ENCODE measurements at regions not wholly inside any gene's neighbourhood (a gene's known extent, or its start where the extent isn't known, plus 50 kb on each side); places are given as distances from the start of the nearest gene placed in this dataset.

- no peak overlapping the region for H3K4me3 Mint-ChIP-seq (ENCODE audit: low read depth)
- no peaks in the 10 kb centered on the region for H3K9me3 Mint-ChIP-seq (ENCODE audit: low read depth)
- H3K27ac Mint-ChIP-seq, result no peak overlapping the region
- H3K27me3 Mint-ChIP-seq, result peaks cover 38% of the 10 kb centered on the region
- no peak for TF ChIP-seq CTCF (IDR thresholded peaks at IDR 0.05; ENCODE audit: unreplicated experiment)
- no peaks in the 10 kb centered on the region for H3K36me3 Mint-ChIP-seq (ENCODE audit: insufficient read depth)
- peaks cover 7% of the 10 kb centered on the region for H3K4me1 Mint-ChIP-seq (ENCODE audit: low read depth)
- no peak for DNase-seq (ENCODE audit: low spot score, unreplicated experiment)
Observed at GRCh38 chr16:87040169-87041117, 276.7 kb downstream of the C16orf95 start.

- H3K4me3 Mint-ChIP-seq (ENCODE audit: low read depth), result no peak overlapping the region
- DNase-seq (ENCODE audit: low spot score, unreplicated experiment), result no peak
- no peaks in the 10 kb centered on the region for H3K36me3 Mint-ChIP-seq (ENCODE audit: insufficient read depth)
- no peaks in the 10 kb centered on the region for H3K9me3 Mint-ChIP-seq (ENCODE audit: low read depth)
- no peak for TF ChIP-seq CTCF (IDR thresholded peaks at IDR 0.05; ENCODE audit: unreplicated experiment)
- H3K4me1 Mint-ChIP-seq (ENCODE audit: low read depth), result peaks cover 7% of the 10 kb centered on the region
- no peak overlapping the region for H3K27ac Mint-ChIP-seq
- peaks cover 41% of the 10 kb centered on the region for H3K27me3 Mint-ChIP-seq
Observed at GRCh38 chr16:87041286-87041685, 275.9 kb downstream of the C16orf95 start.

GRCh38 chr16:87042551-87043230 lies 274.5 kb downstream of the C16orf95 start:
- Mint-ChIP-seq H3K27me3 (peaks cover 36% of the 10 kb centered on the region), H3K36me3 (ENCODE audit: insufficient read depth) (no peaks in the 10 kb centered on the region), H3K4me3 (ENCODE audit: low read depth) (no peak overlapping the region), H3K4me1 (ENCODE audit: low read depth) (peaks cover 16% of the 10 kb centered on the region), H3K27ac (peak overlapping the region; percentile 42), H3K9me3 (ENCODE audit: low read depth) (no peaks in the 10 kb centered on the region)
- DNase-seq (ENCODE audit: low spot score, unreplicated experiment), result no peak
- no peak for TF ChIP-seq CTCF (IDR thresholded peaks at IDR 0.05; ENCODE audit: unreplicated experiment)

GRCh38 chr16:87043231-87044031 lies 273.8 kb downstream of the C16orf95 start:
- no peaks in the 10 kb centered on the region for H3K9me3 Mint-ChIP-seq (ENCODE audit: low read depth)
- no peak for TF ChIP-seq CTCF (IDR thresholded peaks at IDR 0.05; ENCODE audit: unreplicated experiment)
- no peak overlapping the region for H3K4me3 Mint-ChIP-seq (ENCODE audit: low read depth)
- DNase-seq (ENCODE audit: low spot score, unreplicated experiment), result no peak
- peak overlapping the region; percentile 42 for H3K27ac Mint-ChIP-seq
- H3K4me1 Mint-ChIP-seq (ENCODE audit: low read depth), result peaks cover 18% of the 10 kb centered on the region
- peaks cover 35% of the 10 kb centered on the region for H3K27me3 Mint-ChIP-seq
- no peaks in the 10 kb centered on the region for H3K36me3 Mint-ChIP-seq (ENCODE audit: insufficient read depth)

- Mint-ChIP-seq H3K9me3 (ENCODE audit: low read depth) (no peaks in the 10 kb centered on the region), H3K4me3 (ENCODE audit: low read depth) (no peak overlapping the region), H3K27me3 (peaks cover 35% of the 10 kb centered on the region), H3K36me3 (ENCODE audit: insufficient read depth) (no peaks in the 10 kb centered on the region), H3K27ac (peak overlapping the region; percentile 43), H3K4me1 (ENCODE audit: low read depth) (peaks cover 18% of the 10 kb centered on the region)
- no peak for TF ChIP-seq CTCF (IDR thresholded peaks at IDR 0.05; ENCODE audit: unreplicated experiment)
- DNase-seq (ENCODE audit: low spot score, unreplicated experiment), result no peak
Observed at GRCh38 chr16:87044032-87044382, 273.2 kb downstream of the C16orf95 start.
